Peyer's patch (tissue), 4 donors: ENCODE measurements at regions not wholly inside any gene's neighbourhood (a gene's known extent, or its start where the extent isn't known, plus 50 kb on each side); places are given as distances from the start of the nearest gene placed in this dataset.
"Not testable (repeated sequence)": the region's sequence is repeated elsewhere in the genome, so short reads cannot be mapped to it uniquely, and the experiment has no call there.

Source experiments
- CTCF ChIP-seq, 6 experiments: fragments of 450-650 bp in 4 of 6; fragments of 200-600 bp in 2 of 6; sonication (generic) in 1 of 6; IDR thresholded peaks; one replicate each; pipeline ENCODE4 v1.5.1; 2017 to 2019; ENCODE audit warnings: antibody characterized with exemption in 6 of 6, mild to moderate bottlenecking in 3 of 6, moderate library complexity in 1 of 6
- POLR2A ChIP-seq, 2 donors: fragments of 450-650 bp; IDR thresholded peaks; one replicate each; pipeline ENCODE4 v1.5.1; 2017; ENCODE audit warnings: antibody characterized with exemption in 2 of 2, mild to moderate bottlenecking in 2 of 2, moderate library complexity in 2 of 2

- not testable (repeated sequence) for TF ChIP-seq CTCF, POLR2A (IDR thresholded peaks at IDR 0.05)
Observed at GRCh38 chr2:389985-390384, 102.1 kb upstream of the ALKAL2 start.
